ENCODE measurements at regions not wholly inside any gene's neighbourhood (a gene's known extent, or its start where the extent isn't known, plus 50 kb on each side); places are given as distances from the start of the nearest gene placed in this dataset.

GRCh38 chr2:120519469-120519868, 173.5 kb downstream of the INHBB start:
- no peaks in the 10 kb centered on the region for H3K9me3 ChIP-seq (replicated peaks in 1 of 3)
- H3K27ac ChIP-seq: no peak overlapping the region
- H3K36me3 ChIP-seq (replicated peaks in 1 of 2): no peaks in the 10 kb centered on the region
- intact Hi-C loops (cut with DNase I): no loop called here
- 90 to 100% (median 92%) methylated on average over 5 to 6 of the region's 6 CpGs for WGBS, 4 donors
- H3K27me3 ChIP-seq: no peaks in the 10 kb centered on the region
- H3K4me1 ChIP-seq (replicated peaks in 1 of 2): peaks cover 0 to 5% of the 10 kb centered on the region in 2 donors
- no peak overlapping the region for H3K4me3 ChIP-seq
- TF ChIP-seq POLR2A (IDR thresholded peaks at IDR 0.05) (no peak), CTCF (IDR thresholded peaks at IDR 0.05) (no peak)
- DNase-seq: no peak

GRCh38 chr2:120520454-120520853, 174.5 kb downstream of the INHBB start:
- no peak overlapping the region for H3K4me3 ChIP-seq
- no peaks in the 10 kb centered on the region for H3K36me3 ChIP-seq (replicated peaks in 1 of 2)
- no peaks in the 10 kb centered on the region for H3K27me3 ChIP-seq
- intact Hi-C loops (cut with DNase I): loop anchor here (10.0 kb wide), 1 partner anchor 176 kb away; the partner anchor contains the start of gene INHBB (in 2 of the 2)
- H3K27ac ChIP-seq: no peak overlapping the region
- TF ChIP-seq POLR2A (IDR thresholded peaks at IDR 0.05) (no peak), CTCF (IDR thresholded peaks at IDR 0.05) (no peak)
- H3K9me3 ChIP-seq (replicated peaks in 1 of 3): no peaks in the 10 kb centered on the region
- 85 to 91% (median 89%) methylated on average over 5 of the region's 5 CpGs for WGBS, 4 donors
- no peak for DNase-seq
- H3K4me1 ChIP-seq (replicated peaks in 1 of 2): peaks cover 6 to 12% of the 10 kb centered on the region in 2 donors

GRCh38 chr2:120520929-120521912, 175.3 kb downstream of the INHBB start:
- Histone ChIP-seq H3K4me3 (no peak overlapping the region), H3K36me3 (replicated peaks in 1 of 2) (no peaks in the 10 kb centered on the region), H3K27me3 (no peaks in the 10 kb centered on the region), H3K27ac (peak overlapping the region in 1 of 5 donors; percentile 17), H3K9me3 (replicated peaks in 1 of 3) (no peaks in the 10 kb centered on the region), H3K4me1 (replicated peaks in 1 of 2) (peaks cover 6 to 19% of the 10 kb centered on the region in 2 donors)
- intact Hi-C loops (cut with DNase I): loop anchor here (10.0 kb wide), 1 partner anchor 176 kb away; the partner anchor contains the start of gene INHBB (in 2 of the 2)
- 44 to 48% (median 45%) methylated on average over 12 to 13 of the region's 13 CpGs for WGBS, 4 donors
- TF ChIP-seq POLR2A (IDR thresholded peaks at IDR 0.05) (no peak), CTCF (IDR thresholded peaks at IDR 0.05) (peak; percentile 69 to 89 (median 72))
- peak in 6 of 7 donors; percentile 41 to 76 (median 59) for DNase-seq

GRCh38 chr2:120522151-120522751, 176.3 kb downstream of the INHBB start:
- TF ChIP-seq CTCF (IDR thresholded peaks at IDR 0.05) (no peak), POLR2A (IDR thresholded peaks at IDR 0.05) (no peak)
- Histone ChIP-seq H3K9me3 (replicated peaks in 1 of 3) (no peaks in the 10 kb centered on the region), H3K36me3 (replicated peaks in 1 of 2) (no peaks in the 10 kb centered on the region), H3K27ac (peak overlapping the region in 1 of 5 donors; percentile 17), H3K4me1 (replicated peaks in 1 of 2) (peaks cover 6 to 19% of the 10 kb centered on the region in 2 donors), H3K4me3 (no peak overlapping the region), H3K27me3 (no peaks in the 10 kb centered on the region)
- peak in 1 of 7 donors; percentile 28 for DNase-seq
- intact Hi-C loops (cut with DNase I): loop anchor here (10.0 kb wide), 1 partner anchor 177 kb away; the partner anchor contains the start of gene INHBB (in 2 of the 2)
- WGBS, 4 donors: 50 to 61% (median 56%) methylated on average over 20 to 33 of the region's 33 CpGs
